ENCODE measurements at regions not wholly inside any gene's neighbourhood (a gene's known extent, or its start where the extent isn't known, plus 50 kb on each side); places are given as distances from the start of the nearest gene placed in this dataset.

- H3K4me1 ChIP-seq, result no peaks in the 10 kb centered on the region
- H3K27me3 ChIP-seq, result no peaks in the 10 kb centered on the region
- no peak for DNase-seq
- no peaks in the 10 kb centered on the region for H3K36me3 ChIP-seq
- no peaks in the 10 kb centered on the region for H3K9me3 ChIP-seq
- intact Hi-C loops (cut with DNase I; ENCODE audit: low total_unique reads), result no loop called here
- H3K27ac ChIP-seq, result no peak overlapping the region
- TF ChIP-seq CTCF (IDR thresholded peaks at IDR 0.05) (no peak), POLR2A (IDR thresholded peaks at IDR 0.05) (no peak)
- H3K4me3 ChIP-seq, result no peak overlapping the region
Observed at GRCh38 chr11:45597097-45597496, 68.3 kb downstream of the CHST1 start.

GRCh38 chr11:45596571-45596970 is 68.9 kb downstream of the CHST1 start:
- TF ChIP-seq POLR2A (IDR thresholded peaks at IDR 0.05), result no peak
- no peak for TF ChIP-seq CTCF (IDR thresholded peaks at IDR 0.05)

GRCh38 chr11:45593992-45594391 is 71.4 kb downstream of the CHST1 start:
- H3K36me3 ChIP-seq, result no peaks in the 10 kb centered on the region
- no peaks in the 10 kb centered on the region for H3K9me3 ChIP-seq
- DNase-seq, result no peak
- no peak for TF ChIP-seq POLR2A (IDR thresholded peaks at IDR 0.05)
- TF ChIP-seq CTCF (IDR thresholded peaks at IDR 0.05), result no peak
- no peak overlapping the region for H3K27ac ChIP-seq
- no peaks in the 10 kb centered on the region for H3K27me3 ChIP-seq
- no peaks in the 10 kb centered on the region for H3K4me1 ChIP-seq
- H3K4me3 ChIP-seq, result no peak overlapping the region
- intact Hi-C loops (cut with DNase I; ENCODE audit: low total_unique reads), result no loop called here

More at GRCh38 chr11:45596571-45596970, 68.9 kb downstream of the CHST1 start:
- no peak overlapping the region for H3K27ac ChIP-seq
- no peaks in the 10 kb centered on the region for H3K27me3 ChIP-seq
- no peaks in the 10 kb centered on the region for H3K36me3 ChIP-seq
- H3K4me3 ChIP-seq, result no peak overlapping the region
- no peak for DNase-seq
- intact Hi-C loops (cut with DNase I; ENCODE audit: low total_unique reads), result no loop called here
- H3K9me3 ChIP-seq, result no peaks in the 10 kb centered on the region
- no peaks in the 10 kb centered on the region for H3K4me1 ChIP-seq

GRCh38 chr11:45592636-45593035 is 72.8 kb downstream of the CHST1 start:
- intact Hi-C loops (cut with DNase I; ENCODE audit: low total_unique reads), result no loop called here
- Histone ChIP-seq H3K9me3 (no peaks in the 10 kb centered on the region), H3K27me3 (no peaks in the 10 kb centered on the region), H3K4me1 (no peaks in the 10 kb centered on the region), H3K4me3 (no peak overlapping the region), H3K27ac (no peak overlapping the region), H3K36me3 (no peaks in the 10 kb centered on the region)
- TF ChIP-seq POLR2A (IDR thresholded peaks at IDR 0.05), result no peak
- TF ChIP-seq CTCF (IDR thresholded peaks at IDR 0.05), result no peak
- DNase-seq, result no peak

GRCh38 chr11:45590743-45591142 is 74.7 kb downstream of the CHST1 start:
- H3K9me3 ChIP-seq, result no peaks in the 10 kb centered on the region
- H3K4me3 ChIP-seq, result no peak overlapping the region
- DNase-seq, result no peak
- no peaks in the 10 kb centered on the region for H3K4me1 ChIP-seq
- H3K36me3 ChIP-seq, result no peaks in the 10 kb centered on the region
- H3K27ac ChIP-seq, result no peak overlapping the region
- no peak for TF ChIP-seq POLR2A (IDR thresholded peaks at IDR 0.05)
- TF ChIP-seq CTCF (IDR thresholded peaks at IDR 0.05), result no peak
- H3K27me3 ChIP-seq, result no peaks in the 10 kb centered on the region
- intact Hi-C loops (cut with DNase I; ENCODE audit: low total_unique reads), result no loop called here

Data from uterus (tissue), 3 donors.